ENCODE measurements at regions not wholly inside any gene's neighbourhood (a gene's known extent, or its start where the extent isn't known, plus 50 kb on each side); places are given as distances from the start of the nearest gene placed in this dataset.

DNA sequence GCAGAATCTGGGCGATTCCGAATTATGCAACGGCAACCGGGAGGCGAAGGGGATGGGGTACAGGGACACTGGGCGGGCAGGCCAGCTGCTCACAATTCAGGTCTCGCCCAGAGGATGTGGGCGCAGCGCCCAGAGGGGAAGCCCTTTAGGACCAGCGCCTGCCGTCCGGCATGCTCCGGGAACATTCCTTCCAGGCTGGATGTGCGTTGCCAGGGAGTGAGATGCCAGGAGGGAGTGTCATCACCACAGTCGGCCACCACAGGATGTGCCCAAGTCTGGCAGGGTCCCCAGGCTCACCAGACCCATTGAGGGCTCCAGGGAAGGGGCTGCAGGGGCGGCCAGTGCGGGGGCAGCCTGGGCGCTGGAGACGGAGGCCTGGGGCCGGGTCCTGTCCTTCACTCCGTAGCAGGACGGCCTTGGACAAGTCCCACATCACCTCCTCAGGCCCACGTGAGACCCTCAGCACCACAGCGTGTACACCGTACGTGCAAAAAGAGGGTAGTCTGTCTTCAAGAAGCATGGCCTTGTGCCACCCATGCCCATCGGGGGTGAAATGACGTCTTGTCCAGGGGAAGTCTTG is 63.9 kb downstream of the FOXL3 start:
- no peak for DNase-seq (ENCODE audit: low spot score, unreplicated experiment)
- H3K4me1 Mint-ChIP-seq (ENCODE audit: low read depth), result peaks cover 16% of the 10 kb centered on the region
- H3K9me3 Mint-ChIP-seq (ENCODE audit: low read depth), result no peaks in the 10 kb centered on the region
- no peaks in the 10 kb centered on the region for H3K27me3 Mint-ChIP-seq
- H3K36me3 Mint-ChIP-seq (ENCODE audit: insufficient read depth), result no peaks in the 10 kb centered on the region
- H3K4me3 Mint-ChIP-seq (ENCODE audit: low read depth), result no peak overlapping the region
- TF ChIP-seq, protein P1, sequence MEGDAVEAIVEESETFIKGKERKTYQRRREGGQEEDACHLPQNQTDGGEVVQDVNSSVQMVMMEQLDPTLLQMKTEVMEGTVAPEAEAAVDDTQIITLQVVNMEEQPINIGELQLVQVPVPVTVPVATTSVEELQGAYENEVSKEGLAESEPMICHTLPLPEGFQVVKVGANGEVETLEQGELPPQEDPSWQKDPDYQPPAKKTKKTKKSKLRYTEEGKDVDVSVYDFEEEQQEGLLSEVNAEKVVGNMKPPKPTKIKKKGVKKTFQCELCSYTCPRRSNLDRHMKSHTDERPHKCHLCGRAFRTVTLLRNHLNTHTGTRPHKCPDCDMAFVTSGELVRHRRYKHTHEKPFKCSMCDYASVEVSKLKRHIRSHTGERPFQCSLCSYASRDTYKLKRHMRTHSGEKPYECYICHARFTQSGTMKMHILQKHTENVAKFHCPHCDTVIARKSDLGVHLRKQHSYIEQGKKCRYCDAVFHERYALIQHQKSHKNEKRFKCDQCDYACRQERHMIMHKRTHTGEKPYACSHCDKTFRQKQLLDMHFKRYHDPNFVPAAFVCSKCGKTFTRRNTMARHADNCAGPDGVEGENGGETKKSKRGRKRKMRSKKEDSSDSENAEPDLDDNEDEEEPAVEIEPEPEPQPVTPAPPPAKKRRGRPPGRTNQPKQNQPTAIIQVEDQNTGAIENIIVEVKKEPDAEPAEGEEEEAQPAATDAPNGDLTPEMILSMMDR (IDR thresholded peaks at IDR 0.05; ENCODE audit: unreplicated experiment), result no peak
- H3K27ac Mint-ChIP-seq, result no peak overlapping the region

DNA sequence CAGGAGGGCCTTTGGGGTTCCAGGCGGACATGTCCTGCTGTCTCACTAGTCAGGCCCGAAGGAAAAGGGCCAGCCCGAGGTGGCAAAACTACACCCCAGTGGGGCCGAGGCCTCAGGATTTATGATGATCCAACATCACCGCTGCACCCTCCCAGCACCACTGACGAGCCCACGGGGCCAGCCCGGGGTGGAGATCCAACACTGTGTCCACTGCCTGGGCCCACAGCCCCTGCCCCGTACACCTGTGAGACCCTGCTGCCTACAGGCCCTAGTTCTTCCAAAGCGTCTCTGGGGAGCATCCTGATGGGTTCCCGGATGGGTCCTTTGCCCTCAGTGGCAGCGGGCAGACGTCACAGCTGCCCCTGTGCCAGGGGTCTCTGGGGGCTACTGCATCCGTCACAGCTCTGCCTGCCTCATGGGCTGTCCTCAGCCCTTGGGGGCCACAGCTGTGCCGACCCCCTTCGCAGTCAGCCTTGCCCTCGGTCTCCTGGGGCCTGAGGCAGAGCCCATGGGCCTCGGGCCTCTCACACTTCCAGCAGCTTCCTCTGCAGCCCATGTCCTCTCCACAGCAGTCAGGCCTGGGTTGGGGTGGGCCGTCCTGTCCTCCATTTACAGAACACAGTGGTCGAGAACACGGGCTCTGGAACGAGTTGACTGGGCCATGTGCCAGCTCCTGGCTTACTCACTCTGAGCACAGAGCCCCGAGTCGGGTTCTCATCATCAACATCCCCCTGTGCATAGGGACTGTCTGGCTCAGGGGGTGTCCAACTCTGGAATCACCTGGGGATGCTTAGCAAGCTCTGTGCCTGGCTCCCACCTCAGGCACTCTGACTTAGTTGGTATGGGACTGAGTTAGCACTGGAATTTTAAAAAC is 64.9 kb downstream of the FOXL3 start:
- H3K27ac Mint-ChIP-seq, result no peak overlapping the region
- no peaks in the 10 kb centered on the region for H3K9me3 Mint-ChIP-seq (ENCODE audit: low read depth)
- TF ChIP-seq, protein P1 (IDR thresholded peaks at IDR 0.05; ENCODE audit: unreplicated experiment), result no peak
- no peak for DNase-seq (ENCODE audit: low spot score, unreplicated experiment)
- H3K36me3 Mint-ChIP-seq (ENCODE audit: insufficient read depth), result no peaks in the 10 kb centered on the region
- peaks cover 14% of the 10 kb centered on the region for H3K4me1 Mint-ChIP-seq (ENCODE audit: low read depth)
- no peak overlapping the region for H3K4me3 Mint-ChIP-seq (ENCODE audit: low read depth)
- no peaks in the 10 kb centered on the region for H3K27me3 Mint-ChIP-seq

DNA sequence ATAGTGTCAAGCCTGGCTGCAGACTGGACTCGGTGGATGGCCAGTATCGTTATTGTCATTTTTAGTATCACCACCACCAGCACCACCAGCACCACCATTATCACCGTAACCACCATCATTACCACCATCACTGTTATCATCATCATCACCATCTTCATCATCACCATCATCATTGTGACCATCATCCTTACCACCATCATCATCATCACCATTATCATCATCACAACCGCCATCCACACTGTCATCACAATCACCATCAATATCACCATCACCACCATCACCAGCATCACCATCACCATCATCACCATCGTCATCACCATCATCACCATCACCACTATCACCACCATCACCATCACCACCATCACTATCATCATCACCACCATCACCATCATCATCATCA is 65.6 kb downstream of the FOXL3 start:
- Mint-ChIP-seq H3K4me1 (ENCODE audit: low read depth) (peaks cover 14% of the 10 kb centered on the region), H3K9me3 (ENCODE audit: low read depth) (no peaks in the 10 kb centered on the region), H3K27ac (no peak overlapping the region), H3K36me3 (ENCODE audit: insufficient read depth) (no peaks in the 10 kb centered on the region), H3K4me3 (ENCODE audit: low read depth) (no peak overlapping the region), H3K27me3 (no peaks in the 10 kb centered on the region)
- TF ChIP-seq, protein P1 (IDR thresholded peaks at IDR 0.05; ENCODE audit: unreplicated experiment), result no peak
- no peak for DNase-seq (ENCODE audit: low spot score, unreplicated experiment)

DNA sequence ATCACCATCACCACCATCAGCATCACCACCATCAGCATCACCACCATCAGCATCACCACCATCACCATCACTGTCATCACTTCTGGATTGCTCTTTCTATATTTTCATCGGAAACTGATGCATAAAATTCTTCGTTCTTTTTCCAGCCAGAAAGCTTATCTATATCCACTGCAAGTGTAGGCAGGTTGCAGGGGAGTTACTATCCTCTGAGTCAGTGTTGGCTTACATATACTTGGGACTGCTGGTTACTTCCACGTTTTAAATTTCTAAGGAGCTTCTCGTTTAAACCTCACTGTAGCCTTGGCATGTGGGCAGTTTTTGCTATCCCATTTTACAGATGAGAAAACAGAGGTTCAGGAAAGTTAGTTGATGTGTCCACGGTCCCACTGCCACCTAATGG is 66.1 kb downstream of the FOXL3 start:
- Mint-ChIP-seq H3K27me3 (no peaks in the 10 kb centered on the region), H3K4me3 (ENCODE audit: low read depth) (no peak overlapping the region), H3K9me3 (ENCODE audit: low read depth) (no peaks in the 10 kb centered on the region), H3K36me3 (ENCODE audit: insufficient read depth) (no peaks in the 10 kb centered on the region), H3K27ac (no peak overlapping the region), H3K4me1 (ENCODE audit: low read depth) (peaks cover 14% of the 10 kb centered on the region)
- no peak for DNase-seq (ENCODE audit: low spot score, unreplicated experiment)
- TF ChIP-seq, protein P1 (IDR thresholded peaks at IDR 0.05; ENCODE audit: unreplicated experiment), result no peak

DNA sequence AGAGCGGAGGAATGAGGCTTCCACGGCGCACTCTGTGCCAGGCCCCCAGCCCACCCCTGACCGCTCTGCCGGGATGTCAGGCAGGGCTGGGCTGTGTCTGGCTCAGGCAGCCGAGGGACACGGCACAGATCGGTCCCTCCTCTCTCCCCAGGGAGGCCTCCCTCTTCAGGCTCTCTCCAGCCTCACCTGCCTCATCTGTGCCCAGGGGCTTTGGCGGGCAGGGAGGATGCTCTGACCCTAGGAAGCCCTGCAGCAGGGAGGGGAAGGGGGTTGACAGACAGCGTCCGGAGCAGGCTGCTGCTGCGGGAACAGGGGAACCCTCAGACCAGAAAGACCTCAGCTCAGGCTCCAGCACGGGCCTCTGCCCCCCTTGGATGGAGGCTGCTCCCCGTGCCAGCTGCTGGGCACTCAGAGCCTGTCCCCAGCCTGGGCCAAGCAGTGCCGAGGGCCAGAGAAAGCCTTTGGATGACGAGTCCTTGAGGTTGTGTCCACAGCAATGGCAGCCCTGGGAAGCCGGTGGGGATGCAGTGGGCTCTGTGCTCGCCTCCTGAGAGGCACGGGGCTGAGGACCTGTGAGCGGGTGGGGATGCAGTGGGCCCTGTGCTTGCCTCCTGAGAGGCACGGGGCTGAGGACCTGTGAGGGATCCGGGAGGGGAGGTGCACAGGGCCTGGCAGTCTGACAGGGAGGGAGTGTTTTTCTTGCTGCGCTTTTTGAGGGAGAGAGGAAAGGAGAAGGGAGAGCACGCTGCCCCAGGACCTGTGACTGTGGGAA is 66.9 kb downstream of the FOXL3 start:
- Mint-ChIP-seq H3K9me3 (ENCODE audit: low read depth) (no peaks in the 10 kb centered on the region), H3K27me3 (peaks cover 2% of the 10 kb centered on the region)
- no peak for DNase-seq (ENCODE audit: low spot score, unreplicated experiment)

More for the DNA sequence above, 66.9 kb downstream of the FOXL3 start:
- Mint-ChIP-seq H3K27ac (no peak overlapping the region), H3K4me1 (ENCODE audit: low read depth) (peaks cover 15% of the 10 kb centered on the region), H3K4me3 (ENCODE audit: low read depth) (no peak overlapping the region), H3K36me3 (ENCODE audit: insufficient read depth) (no peaks in the 10 kb centered on the region)
- TF ChIP-seq, protein P1 (IDR thresholded peaks at IDR 0.05; ENCODE audit: unreplicated experiment), result no peak

All from progenitor cell of endocrine pancreas (in vitro differentiated cells).